COLO829 (cell line): ENCODE measurements at regions not wholly inside any gene's neighbourhood (a gene's known extent, or its start where the extent isn't known, plus 50 kb on each side); places are given as distances from the start of the nearest gene placed in this dataset.
"Not testable (repeated sequence)": the region's sequence is repeated elsewhere in the genome, so short reads cannot be mapped to it uniquely, and the experiment has no call there.

ENCODE experiments used
- DNase-seq: peaks from one replicate; pipeline ENCODE4 v3.0.0; 2012; ENCODE audit warnings: low spot score

DNA sequence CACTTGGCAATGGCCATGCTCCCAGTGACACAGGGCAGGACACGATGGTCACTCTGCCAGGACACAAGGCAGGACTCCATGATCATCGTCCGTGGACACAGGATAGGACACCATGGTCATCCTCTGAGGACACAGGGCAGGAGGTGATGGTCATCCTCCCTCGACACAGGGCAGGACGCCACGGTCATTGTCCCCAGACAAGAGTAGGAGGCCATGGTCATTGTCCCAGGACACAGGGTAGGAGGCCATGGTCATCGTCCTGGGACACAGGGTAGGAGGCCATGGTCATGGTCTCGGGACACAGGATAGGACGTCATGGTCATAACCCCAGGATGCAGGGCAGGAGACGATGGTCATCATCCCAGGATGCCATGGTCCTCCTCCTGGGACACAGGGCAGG is 289.2 kb downstream of the TCERG1L start:
- no peak for DNase-seq

DNA sequence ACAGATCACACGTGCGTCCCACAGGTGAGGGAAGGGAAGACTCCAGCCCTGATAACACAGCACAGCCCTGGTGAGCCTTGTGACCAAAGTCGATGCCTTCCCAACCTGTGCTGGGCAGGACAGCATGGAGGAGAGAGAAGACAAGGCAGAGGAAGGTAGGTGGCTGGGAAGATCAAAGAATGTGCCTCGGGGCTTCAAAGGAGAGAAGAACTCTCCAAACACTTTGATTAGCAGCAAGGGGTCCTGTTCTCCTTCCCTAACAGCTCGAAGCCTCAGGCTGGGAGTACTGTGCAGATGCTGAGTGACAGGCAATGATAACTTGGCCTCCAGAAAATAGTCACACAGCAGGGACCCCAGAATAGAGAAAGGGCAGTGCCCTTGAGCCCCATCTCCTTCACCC is 288.5 kb downstream of the TCERG1L start:
- no peak for DNase-seq

DNA sequence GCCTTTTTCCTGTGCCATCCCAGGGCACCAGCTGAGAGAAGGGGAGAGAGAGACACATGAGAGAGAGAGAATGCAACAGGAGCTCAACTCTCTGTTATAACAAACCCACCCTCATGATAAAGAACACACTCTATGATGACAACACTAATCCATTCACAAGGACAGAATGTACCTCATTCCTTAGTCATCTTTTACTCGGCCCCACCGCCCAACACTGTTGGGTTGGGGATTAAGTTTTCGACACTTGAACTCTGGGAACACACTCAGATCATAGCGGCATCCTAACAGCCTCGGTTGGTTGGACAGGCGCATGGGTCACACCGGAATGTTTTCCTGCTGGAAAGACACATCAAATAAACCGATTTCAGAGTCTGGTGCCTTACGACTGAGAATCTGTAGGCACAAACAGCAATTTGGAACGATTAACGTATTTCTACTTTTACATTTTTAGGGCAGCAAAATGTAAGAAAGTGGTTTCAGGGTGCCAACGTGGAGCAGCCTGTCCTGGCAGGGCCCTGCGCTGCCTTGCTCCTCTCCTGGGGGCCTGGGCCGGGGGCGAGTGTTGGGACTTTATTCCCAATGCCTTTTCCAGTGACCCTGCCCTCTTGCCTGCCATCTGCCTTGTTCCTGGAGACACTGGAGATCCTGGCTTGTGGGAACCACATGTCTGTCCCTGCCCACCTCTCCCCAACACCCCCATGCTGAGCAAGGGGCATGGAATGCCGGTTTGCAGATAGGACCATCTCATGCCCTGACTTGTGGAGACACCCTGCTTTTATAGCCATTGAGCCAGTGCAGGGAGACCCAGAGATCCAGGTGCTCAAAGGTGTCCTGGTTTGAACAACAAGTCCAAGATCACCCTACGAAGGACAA is 287.0 kb downstream of the TCERG1L start:
- no peak for DNase-seq

DNA sequence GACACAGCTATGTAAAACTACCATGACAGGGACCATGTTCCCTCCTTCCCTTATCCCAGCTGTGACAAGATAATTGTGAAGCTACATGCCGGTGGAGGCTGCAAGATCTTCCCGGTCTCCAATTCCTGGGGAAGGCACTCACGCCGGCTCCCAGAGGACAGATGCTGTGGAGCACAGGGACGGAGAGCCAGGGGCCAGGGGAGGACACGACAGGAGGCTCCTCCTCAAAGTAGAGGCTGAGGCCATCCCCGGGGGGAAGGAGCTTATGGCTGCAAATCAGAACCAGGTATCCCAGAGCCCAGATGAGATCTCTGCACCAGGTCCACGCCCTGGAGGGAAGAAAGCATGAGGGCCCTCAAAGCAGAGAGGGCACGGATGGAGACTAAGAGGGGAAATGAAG is 286.2 kb downstream of the TCERG1L start:
- no peak for DNase-seq

DNA sequence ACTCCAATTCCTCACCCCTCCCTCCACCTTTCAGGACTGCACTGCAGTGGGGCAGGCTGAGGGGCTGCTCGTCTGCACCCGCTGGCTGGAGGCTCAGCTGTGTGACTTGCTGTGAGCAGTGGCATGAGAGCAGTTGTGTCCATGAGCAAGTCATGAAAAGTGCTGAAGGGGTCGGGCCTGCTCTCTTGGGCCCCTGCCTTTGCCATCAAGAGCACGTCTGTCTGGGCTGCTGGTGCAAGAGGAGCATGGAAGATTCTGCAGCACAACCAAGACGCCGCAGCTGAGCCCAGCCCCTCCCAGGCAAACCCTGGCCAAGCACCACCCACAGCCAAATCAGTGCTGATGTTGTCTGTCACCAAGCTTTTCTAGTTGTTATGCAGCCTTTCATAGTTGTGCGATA is 284.3 kb downstream of the TCERG1L start:
- DNase-seq: no peak

DNA sequence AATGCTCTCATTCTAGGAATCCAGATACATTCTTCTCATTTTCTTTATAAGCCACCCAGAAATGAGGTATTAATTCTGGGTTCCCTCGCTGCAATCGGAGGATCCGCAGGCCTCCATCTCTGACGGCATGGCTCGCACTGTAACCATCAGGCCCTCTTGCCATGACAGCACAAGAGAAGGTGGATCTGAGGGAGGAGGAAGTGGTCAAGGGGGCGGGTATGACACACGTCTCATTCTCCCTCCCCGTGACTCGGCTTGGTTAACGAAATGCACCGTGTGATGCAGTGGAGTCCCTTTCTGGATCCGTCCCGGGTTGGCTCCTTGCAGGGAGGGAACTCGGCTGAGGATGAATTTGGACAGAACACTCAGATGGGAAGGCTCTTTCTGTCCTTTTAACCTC is 280.2 kb downstream of the TCERG1L start:
- no peak for DNase-seq

DNA sequence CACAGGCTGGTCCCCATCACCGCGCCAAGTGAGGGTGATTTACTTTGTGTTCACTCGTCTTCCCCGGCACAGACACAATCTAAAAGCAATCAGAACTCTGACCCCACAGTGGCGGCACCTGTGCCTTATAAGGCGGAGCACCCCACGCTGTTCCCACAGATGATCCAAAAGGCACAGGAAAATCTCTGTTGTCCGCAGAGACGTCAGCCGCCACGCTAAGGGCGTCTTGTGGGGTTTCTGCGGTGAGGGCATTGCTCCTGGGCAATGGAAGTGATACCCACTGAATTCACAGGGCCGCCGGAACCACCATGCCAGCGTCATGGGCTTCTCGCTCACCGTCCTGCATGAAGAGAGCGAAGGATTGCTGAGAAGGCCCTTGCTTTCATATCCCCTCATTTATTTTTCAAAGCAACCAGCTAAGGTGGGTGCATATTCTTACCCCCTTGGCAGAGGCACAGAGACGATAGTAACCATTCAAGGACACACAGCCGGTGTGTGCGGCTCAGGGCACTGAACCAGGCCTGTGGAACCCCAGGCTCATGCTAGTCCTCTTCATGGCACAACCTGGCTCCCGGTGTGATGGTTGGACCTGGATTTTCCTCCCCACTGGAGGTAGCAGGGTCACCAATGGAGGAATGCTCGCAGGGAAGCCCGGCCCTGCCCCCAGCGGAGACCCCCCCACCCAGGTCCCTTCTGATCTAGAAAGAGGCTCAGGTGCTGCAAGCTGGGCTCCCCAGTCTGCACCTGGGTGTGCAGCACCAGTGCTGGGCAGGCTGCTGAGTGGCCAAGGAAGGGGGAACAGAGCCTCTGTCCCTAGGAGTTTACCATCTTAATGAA is 279.0 kb downstream of the TCERG1L start:
- DNase-seq: no peak

DNA sequence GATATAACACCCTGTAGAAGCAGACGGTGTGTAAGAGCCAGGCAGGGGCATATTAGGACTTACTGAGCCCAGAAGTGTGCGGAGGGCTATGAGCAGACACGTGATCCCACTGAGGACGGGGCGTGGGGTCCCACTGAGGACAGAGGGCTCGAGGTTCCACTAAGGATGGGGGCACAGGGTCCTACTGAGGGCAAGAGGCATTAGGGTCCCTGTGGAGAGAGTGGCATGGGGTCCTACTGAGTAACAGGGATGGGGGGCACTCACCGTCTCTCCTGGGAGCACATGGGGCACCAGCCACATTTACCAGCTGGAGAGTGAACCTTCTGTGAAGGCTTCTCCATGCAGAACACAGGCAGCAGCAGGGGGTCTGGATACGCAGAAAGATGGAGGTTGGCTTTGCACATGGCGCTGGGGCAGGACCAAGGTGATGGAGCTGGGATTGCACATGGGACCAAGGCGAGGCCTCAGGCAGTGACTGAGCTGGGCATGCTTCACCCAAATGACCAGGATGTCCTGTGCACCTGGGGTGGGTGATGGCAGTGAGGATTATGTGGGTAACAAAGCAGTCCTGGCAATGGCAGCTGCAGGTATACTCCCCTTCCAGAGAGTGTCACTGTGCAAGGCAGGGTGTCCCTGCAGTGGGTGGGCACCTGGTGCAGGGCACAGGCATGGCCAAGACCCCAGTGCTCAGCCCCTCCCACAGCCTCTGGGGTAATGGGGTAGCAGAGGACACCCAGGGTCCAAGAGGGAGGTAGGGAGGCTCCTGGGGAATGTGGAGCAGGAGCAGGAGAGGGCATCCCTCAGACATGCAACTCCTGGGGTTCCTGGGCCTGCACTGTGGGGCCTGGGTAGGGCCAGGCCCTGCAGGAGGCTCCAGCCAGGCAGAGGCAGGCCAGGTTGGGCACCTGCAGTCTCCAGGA is 278.1 kb downstream of the TCERG1L start:
- no peak for DNase-seq

DNA sequence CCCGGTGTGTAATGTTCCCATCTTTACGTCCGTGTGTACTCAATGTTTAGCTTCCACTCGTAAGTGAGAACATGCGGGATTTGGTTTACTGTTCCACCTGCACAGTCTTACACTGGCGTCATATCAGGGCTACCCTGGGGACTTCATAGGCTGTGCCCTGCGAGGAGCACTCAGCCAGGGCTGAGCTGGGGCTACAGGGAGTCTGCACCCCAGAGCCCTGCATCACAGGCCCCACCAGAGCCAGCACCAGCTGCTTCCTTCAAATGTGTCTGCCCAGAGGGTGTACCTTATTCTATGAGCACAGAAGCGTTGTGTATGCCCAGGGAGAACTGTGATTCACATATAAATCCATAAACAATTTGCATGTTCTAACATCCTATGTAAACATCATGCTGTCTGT is 277.1 kb downstream of the TCERG1L start:
- no peak for DNase-seq

DNA sequence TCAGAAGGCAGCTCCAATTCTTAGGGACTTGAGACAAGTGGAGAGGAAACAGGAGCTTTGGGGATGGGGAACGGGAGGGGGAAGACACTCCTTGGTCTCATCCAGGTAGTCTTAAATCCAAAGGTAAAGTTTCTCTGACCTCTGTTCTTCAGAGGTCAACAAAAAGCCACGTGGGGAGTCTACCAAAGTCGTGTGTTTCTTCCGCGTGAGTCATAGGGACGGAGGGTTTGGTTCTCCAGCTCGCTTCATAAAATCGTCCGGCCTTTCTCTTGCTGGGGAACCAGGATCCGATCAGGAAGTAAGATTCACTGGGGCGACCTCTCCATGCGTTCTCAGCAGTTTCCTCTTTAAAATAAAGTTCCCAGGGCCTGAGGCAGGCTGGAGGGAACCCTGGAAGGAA is 275.7 kb downstream of the TCERG1L start:
- DNase-seq: no peak

DNA sequence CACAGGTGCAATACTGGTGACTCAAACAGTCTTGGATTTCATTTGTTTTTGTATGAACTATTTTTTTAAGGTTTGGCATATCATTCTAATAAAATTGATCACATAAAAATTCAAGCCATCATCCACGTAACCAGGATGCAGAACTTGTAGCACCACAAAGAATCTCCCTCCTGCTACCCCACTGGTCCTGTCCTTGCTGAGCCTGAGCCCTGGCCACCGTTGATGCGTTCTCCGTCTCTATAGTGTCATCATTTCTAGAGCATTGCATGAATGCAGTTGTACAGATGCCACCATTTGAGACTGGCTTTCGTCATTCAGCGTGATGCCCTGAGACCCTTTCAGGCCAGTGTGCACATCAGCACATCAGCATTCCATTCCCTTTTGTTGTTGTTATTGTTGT is 273.5 kb downstream of the TCERG1L start:
- no peak for DNase-seq

DNA sequence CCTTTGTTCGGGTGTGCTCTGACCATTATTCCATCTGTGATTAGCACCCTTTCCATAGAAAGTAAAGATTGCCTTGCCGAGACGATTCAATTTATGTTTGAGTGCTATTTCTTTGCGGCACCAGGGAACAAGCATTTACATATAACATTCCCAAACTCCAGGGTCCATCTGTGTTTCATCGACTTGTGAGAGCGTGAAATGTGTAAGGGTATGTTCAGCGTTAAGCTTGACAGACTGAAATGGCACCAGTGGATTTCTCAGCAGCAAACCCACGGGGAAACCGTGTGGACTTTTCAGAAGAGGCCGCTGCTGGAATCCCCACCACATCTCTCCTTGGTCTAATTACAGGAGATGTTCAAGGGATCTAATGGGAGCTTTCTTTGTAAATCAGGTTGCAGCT is 270.5 kb downstream of the TCERG1L start:
- no peak for DNase-seq

DNA sequence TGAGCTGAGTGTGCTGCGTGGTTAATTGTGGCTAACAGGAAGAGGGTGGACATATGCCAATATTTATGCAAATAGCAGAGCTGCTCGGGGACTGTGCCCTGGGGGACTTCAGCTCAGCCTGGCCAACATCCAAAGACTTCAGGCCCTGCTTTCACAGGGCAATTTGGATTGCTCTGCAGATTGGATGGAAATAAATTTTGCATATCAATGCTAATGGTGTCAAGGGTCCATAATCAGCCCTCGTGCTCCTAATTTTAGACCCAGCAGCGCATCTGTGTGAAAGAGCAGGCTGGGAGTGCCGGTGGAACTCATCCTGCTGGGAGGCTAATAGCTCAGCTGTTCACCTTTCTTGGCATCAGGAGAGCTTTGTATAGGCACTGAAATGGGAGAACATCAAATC is 270.1 kb downstream of the TCERG1L start:
- DNase-seq: no peak

DNA sequence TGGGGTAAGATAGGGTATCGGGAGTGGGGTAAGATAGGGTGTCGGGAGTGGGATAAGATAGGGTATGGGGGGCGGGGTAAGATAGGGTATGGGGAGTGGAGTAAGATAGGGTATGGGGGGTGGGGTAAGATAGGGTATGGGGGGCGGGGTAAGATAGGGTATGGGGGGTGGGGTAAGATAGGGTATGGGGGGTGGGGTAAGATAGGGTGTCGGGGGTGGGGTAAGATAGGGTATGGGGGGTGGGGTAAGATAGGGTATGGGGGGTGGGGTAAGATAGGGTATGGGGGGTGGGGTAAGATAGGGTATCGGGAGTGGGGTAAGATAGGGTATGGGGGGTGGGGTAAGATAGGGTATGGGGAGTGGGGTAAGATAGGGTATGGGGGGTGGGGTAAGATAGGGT is 269.5 kb downstream of the TCERG1L start:
- DNase-seq: not testable (repeated sequence)
